H1 (cell line): ENCODE measurements at regions not wholly inside any gene's neighbourhood (a gene's known extent, or its start where the extent isn't known, plus 50 kb on each side); places are given as distances from the start of the nearest gene placed in this dataset.

Source experiments
- KDM1A ChIP-seq: fragments of 200-600, 300-600 bp; sonication (generic); IDR thresholded peaks from 2 replicates; pipeline ENCODE4 v1.7.1; 2016; ENCODE audit warnings: mild to moderate bottlenecking, low read length, borderline replicate concordance
- KDM5A ChIP-seq: fragments of 200-600 bp; IDR thresholded peaks from 2 replicates; pipeline ENCODE4 v1.7.1; 2012; ENCODE audit warnings: mild to moderate bottlenecking, low read length, inconsistent platforms, mixed read lengths
- RXRA ChIP-seq: IDR thresholded peaks from 2 replicates; pipeline ENCODE4 v1.6.1; 2011; ENCODE audit warnings: low read depth, mild to moderate bottlenecking, low read length, moderate library complexity; ENCODE audit not compliant: insufficient read depth
- SIRT6 ChIP-seq: IDR thresholded peaks from one replicate; pipeline ENCODE4 v1.7.1; 2012; ENCODE audit warnings: low read length, inconsistent platforms
- SP1 ChIP-seq: IDR thresholded peaks from 2 replicates; pipeline ENCODE4 v1.6.1; 2011; ENCODE audit warnings: low read depth, low read length
- SP4 ChIP-seq: IDR thresholded peaks from 2 replicates; pipeline ENCODE4 v1.6.1; 2012; ENCODE audit warnings: low read length, inconsistent platforms

DNA sequence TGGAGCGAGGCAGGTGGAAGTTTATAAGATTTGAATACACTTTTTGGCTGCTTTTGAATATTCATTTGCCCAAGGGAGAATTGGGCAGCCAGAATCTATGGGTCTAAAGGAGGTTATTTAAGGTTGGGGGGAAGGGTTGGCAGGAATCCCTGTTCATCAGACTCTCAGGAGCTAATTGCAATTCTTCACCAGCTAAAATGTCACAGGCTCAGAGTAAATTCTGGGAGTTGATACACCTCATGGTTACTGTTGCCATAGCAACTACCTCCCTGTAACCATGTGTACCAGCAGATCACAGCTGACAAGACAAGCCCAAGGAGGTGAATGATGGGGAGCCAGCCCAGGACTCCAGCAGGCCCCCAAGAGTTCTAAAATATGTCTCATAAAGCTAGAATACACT is 75.5 kb downstream of the CAMK2N1 start (continued):
- no peak for TF ChIP-seq KDM1A
- no peak for TF ChIP-seq SP4
- no peak for TF ChIP-seq RXRA
- no peak for TF ChIP-seq KDM5A
- TF ChIP-seq SP1, result no peak
- no peak for TF ChIP-seq SIRT6
- TF ChIP-seq, all 59 proteins: peak for 0
